Activated CD4-positive, alpha-beta T cell treated with anti-CD3 and anti-CD28 coated beads, Interleukin-2, amount 50 U/mL, for 24 hours (primary cell): ENCODE measurements at regions not wholly inside any gene's neighbourhood (a gene's known extent, or its start where the extent isn't known, plus 50 kb on each side); places are given as distances from the start of the nearest gene placed in this dataset.
"Not testable (repeated sequence)": the region's sequence is repeated elsewhere in the genome, so short reads cannot be mapped to it uniquely, and the experiment has no call there.

ENCODE experiments used
- DNase-seq, 2 donors: peaks; one replicate each; pipeline ENCODE4 v3.0.0-alpha.2; 2020; ENCODE audit warnings: low read depth in 1 of 2, low spot score in 1 of 2

DNA sequence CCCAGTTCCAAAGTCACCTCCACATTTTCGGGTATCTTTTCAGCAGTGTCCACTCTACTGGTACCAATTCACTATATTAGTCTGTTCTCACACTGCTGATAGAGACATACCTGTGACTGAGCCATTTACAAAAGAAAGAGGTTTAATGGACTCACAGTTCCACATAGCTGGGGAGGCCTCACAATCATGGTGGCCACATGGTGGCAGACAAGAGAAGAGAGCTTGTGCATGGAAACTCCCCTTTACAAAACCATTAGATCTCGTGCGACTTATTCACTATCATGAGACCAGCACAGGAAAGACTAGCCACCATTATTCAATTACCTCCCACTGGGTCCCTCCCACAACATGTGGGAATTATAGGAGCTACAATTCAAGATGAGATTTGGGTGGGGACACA is 335.7 kb upstream of the SLC7A11 start:
- DNase-seq: not testable (repeated sequence)

DNA sequence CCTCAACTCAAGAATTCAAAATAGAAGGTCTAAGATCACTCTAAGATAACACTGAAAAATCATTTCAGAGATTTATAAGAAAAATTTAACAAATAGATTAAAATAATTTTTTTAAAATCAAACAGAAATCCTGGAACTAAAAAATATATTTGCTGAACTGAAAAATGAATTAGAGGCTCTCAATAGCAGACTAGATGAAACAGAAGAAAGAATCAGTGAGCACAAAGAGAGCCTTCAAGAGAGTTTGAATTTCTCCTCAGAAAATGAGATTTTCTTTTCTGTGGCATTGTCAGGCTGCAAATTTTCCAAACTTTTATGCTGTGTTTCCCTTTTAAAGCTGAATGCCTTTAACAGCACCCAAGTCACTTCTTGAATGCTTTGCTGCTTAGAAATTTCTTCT is 335.0 kb upstream of the SLC7A11 start:
- DNase-seq: no peak

GRCh38 chr4:138576684-138577083 is 334.5 kb upstream of the SLC7A11 start:
- no peak for DNase-seq

DNA sequence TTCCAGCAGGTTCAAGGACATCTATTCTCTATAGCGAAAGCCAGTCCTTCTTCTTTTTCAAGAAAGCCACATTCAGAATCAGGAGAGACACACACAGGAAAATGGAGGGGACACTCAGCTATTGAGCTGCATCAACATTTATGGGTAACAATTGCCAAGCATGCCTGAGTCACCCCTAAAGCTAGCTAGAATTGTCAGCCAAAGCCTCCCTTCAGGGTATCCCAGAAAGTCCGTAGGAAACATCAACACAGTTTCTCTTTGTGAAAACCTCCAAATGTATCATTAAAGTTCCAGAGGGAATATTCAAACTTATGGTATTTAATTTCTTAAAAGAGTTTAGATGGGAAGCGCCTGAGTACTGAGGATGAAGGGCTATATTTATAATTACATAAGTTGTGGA is 331.1 kb upstream of the SLC7A11 start:
- no peak for DNase-seq

DNA sequence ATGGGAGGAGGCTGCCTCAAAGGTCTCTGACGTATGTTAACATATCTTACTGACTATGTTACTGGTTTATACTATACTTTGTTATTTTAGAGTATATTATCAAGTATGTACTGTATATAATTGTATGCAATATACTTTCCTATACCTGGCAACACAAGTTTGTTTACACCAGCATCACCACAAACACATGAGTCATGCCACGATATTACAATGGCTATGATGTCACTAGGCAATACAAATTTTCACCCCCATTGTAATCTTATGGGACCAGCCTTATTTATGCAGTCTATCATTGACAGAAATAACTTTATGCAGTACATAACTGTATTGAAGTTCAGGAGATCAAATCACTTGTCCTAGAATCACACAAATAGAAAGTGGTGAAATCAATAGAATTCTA is 329.9 kb upstream of the SLC7A11 start:
- no peak for DNase-seq

GRCh38 chr4:138567696-138568095 is 325.5 kb upstream of the SLC7A11 start:
- DNase-seq: no peak

DNA sequence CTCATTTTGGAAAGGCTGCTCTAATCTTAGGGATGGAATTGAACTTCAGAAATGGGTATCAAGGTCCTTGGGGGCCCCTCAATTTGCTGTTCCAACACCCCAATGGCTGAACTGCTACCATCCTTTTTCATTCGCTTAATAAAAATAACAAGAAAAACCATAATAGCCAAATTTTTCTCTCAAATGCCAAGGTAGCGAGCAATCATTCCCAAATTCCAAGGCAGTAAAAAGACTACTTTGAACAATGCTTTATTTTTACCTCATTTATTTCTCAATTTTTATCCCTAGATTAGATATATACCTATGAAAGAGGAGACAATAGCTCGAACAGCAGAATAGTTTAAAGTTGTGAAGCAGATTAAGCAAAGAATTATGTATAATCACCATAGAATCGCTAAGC is 323.4 kb upstream of the SLC7A11 start:
- DNase-seq: no peak

DNA sequence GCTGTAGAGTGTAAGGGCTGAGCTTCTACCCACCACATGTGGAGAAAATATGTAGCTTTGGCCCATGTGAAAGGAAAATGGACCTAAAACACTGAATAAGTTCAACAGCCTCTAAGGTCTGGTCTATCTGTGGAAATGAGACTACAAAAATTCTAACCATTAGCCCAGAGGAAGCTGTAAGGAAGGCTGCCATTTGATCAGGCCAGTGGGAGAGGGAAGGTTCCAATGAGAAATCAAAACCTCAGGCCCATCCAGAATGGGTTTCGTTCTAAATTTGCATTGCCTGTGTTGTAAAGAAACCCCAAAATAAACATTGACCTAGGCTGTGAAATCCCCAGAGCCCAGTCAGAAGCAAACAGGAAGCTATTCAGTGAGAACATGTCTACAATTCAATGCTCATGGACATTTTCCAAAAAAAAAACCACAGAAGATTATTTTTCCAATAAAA is 320.4 kb upstream of the SLC7A11 start:
- no peak for DNase-seq

- no peak for DNase-seq
These were observed 319.8 kb upstream of the SLC7A11 start for GRCh38 chr4:138561906-138562305.

DNA sequence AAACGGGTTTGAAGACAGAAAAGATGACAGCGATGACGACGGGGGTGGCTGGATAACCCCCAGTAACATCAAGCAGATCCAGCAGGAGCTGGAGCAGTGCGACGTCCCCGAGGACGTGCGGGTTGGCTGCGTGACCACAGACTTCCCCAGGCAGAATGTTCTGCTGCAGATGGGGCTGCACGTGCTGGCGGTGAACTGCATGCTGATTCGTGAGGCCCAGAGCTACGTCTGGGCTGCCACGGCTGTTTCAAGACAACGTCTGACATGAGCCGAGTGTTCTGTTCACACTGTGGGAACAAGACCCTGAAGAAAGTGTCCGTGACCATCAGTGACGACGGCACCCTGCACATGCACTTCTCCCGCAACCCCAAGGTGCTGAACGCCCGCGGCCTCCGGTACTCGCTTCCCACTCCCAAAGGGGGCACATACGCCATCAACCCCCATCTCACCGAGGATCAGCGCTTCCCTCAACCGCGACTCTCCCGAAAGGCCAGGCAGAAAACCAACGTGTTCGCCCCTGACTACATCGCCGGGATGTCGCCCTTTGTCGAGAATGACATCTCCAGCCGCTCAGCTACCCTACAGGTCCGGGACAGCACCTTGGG is 319.2 kb upstream of the SLC7A11 start:
- DNase-seq: no peak

GRCh38 chr4:138560448-138560847 is 318.3 kb upstream of the SLC7A11 start:
- DNase-seq: no peak

DNA sequence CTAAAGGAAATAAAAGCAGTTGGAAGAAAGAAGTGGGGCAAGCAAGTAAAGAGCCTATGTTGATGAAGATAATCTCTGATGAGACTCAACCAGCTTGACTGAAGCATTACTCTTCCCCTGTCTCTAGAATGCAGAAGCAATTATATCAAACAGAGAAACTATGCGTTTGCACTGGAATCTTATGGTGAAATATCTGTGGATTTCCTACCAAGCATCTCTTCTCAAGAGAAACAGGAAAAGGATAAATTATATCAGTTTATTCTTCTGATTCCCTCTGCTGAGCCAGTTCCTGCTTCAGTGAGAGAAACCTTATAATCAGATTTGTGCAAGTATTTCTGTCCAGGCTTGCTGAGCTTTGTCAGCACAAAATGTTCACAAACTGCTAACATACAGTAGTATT is 316.7 kb upstream of the SLC7A11 start:
- DNase-seq: no peak

DNA sequence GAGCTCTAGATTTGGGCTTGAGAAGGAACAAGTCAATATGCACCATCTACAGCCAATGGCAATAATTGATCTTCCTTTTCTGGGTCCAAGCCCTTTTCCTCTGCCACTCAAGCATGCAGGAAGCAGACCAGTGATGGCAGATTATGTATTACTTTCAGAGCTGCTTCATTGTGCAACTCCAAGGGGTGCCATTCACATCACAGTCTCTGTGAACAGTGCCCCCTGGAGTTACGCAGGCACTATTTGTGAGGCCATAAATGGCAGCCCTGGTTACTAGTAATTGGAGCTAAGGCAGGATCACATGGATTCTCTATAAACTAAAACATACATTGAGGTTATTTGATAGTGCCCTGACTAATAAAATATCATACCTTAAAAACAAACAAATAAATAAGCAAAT is 313.4 kb upstream of the SLC7A11 start:
- DNase-seq: no peak

DNA sequence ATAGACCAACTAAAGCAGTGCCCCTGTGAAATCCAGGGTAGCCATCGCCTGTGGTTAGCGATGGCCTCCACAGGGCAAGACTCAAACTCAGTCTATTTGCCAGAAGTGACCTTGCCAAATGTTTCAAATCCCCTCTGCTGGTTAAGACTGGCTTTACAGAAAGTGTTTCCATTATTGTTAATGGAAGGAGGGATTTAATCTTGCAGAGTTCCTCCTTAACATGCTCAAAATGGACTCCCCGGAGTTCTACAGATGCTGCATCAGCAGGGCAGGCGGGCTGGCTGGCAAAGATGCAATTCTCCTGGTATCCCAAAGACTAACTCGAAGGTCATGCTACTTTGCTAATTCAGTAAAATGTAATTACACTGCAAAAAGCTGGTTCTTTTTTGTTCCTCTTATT is 313.0 kb upstream of the SLC7A11 start:
- DNase-seq: no peak

DNA sequence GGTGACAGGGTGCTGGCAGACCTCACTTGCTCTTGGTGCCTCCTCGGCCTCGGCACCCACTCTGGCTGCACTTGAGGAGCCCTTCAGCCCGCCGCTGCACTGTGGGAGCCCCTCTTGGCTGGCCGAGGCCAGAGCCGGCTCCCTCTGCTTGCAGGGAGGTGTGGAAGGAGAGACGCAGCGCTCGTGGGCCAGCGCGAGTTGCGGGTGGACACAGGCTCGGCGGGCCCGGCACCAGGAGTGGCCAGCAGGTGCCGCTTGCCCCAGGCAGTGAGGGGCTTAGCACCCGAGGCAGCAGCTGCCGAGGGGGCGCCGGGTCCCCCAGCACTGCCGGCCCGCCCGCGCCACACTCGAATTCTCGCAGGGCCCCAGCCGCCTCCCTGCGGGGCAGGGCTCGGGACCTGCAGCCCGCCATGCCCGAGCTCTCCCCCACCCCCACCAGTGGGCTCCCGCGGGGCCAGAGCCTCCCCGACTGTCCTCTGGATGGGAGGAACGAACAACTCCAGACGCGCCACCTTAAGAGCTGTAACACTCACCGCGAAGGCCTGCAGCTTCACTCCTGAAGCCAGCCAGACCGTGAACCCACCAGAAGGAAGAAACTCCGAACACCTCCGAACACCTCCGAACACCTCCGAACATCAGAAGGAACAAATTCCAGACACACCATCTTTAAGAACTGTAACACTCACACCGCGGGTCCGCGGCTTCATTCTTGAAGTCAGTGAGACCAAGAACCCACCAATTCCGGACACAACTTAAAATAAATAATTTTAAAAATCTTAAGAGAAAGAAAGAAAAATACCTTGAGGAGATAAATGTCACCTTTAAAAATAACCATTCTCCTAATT is 311.1 kb upstream of the SLC7A11 start:
- no peak for DNase-seq

DNA sequence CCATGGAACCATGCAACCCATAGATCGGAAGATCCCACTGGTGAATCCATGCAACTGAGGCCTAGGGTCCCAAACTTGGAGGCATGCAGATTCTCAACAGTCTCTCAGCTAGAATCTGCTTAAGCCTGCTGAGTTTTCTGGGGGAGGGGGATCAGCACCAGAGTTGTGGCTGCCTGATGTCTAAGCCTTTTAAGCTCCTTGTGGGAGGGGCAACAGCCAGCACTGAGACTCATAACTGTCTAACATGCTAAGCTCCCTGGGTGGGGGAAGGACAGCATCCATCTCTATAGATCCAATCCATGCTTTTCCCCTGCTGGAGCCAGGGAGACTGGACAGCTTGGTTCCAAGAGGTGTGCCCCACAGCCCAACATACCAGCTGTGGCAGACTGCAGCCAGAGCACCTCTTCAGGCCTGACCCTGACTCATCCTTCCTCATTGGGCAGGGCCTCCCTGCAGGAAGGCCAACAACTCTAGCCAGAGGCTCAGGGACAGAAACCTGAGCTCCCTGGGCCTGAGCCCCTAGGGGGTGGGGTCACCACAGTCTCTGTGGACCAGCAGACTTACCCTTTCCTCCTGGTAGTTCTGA is 300.1 kb upstream of the SLC7A11 start:
- DNase-seq: no peak

DNA sequence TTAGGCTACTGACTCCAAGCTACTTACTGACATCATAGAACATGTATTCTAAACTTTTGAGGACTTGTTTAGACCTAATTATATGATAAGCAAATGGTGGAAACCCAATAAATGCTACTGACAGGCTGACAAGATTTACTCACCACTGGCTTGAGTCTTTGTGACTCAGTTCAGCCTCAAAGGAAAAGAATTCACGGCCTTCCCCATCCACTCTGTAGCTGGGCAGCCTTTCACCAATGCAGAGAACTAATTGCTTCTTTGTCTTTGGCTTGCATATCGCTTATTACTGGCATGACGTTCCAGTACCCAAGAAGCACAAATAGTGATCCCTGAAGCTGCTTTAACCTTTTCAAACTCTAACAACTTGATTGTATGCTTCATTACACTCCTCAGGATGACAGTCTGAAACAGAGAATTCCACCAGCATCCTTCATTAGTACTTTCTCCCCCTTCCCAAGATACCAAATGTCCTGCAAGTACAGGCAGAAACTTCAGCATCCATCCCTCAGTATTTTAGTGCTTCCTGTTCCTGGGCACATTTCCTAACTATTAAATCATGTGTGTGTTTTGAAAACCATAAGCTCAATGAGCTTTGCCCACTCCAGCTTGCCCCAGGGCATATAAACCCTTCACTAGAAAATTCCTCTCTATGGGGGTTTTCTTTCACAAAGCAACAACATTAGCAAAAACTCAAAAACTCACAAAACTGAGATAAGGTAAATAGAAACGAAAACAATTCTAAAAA is 298.1 kb upstream of the SLC7A11 start:
- no peak for DNase-seq

- no peak for DNase-seq
These were observed 296.6 kb upstream of the SLC7A11 start for GRCh38 chr4:138538743-138539142.

DNA sequence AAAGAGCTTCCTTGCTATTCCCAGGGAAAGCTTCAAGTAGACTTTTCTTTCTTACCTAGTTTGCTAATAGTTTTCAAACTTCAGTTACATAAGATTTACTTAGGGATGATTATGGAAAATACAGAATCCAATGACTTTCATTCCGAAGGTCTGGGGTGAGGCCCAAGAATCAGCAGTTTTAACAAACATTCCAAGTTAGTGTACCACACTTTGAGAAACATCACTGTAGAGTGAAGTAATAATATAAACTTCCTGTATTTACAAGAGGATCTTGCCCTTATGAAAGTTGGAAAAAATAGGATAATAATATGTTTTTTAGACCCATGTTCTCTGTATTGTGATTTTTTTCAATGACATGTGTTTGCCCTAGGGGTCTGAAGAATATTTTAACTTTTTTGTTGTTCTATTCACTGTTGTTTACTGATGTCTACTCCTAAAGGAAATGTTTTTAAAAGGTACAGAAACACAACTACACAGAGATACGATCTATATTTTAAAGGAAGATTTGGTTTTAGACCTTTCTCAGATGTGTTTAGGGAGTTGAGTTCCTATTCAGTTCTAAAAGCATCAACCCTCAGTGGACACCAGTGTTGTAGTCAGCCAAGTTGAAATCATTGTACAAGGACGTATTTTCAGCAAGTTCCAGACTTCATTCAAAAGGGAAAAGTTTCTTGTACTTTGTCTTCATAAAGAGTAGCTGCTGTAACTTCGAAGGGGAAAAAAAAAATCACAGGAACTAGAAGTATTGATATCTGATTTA is 295.8 kb upstream of the SLC7A11 start:
- no peak for DNase-seq

GRCh38 chr4:138535316-138535715 is 293.2 kb upstream of the SLC7A11 start:
- DNase-seq: no peak

DNA sequence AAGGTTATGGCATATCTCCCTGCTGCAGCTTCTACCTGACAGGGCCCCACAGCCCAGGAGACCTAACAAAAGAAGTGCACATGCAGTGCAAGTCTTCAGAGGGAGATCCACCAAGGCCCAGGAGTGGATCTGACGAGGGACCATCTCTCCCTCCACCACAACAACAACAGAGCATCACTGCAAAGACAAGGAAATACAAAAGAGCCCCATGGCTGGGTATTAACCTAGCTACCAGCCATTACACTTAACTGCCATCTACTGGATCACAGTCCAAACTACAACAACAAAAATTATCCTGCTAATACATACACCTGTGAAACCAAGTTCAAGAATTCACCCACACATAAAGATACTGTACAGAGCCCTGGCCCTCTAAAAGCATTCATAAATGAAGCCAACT is 280.2 kb upstream of the SLC7A11 start:
- no peak for DNase-seq
